HG03521 (cell line): ENCODE measurements at regions not wholly inside any gene's neighbourhood (a gene's known extent, or its start where the extent isn't known, plus 50 kb on each side); places are given as distances from the start of the nearest gene placed in this dataset.
"Not testable (repeated sequence)": the region's sequence is repeated elsewhere in the genome, so short reads cannot be mapped to it uniquely, and the experiment has no call there.

Experiments used
- ATAC-seq: cut with Tn5 transposase; IDR thresholded peaks from one replicate; pipeline ENCODE4 v1.9.1; 2021; ENCODE audit warnings: mild to moderate bottlenecking, moderate library complexity; ENCODE audit not compliant: unreplicated experiment

- ATAC-seq: no peak
Observed at GRCh38 chr6:144667532-144668503, 382.7 kb downstream of the UTRN start.

GRCh38 chr6:144670259-144670658 is 385.1 kb downstream of the UTRN start:
- not testable (repeated sequence) for ATAC-seq

GRCh38 chr6:144673807-144674206 is 388.7 kb downstream of the UTRN start:
- ATAC-seq: no peak

DNA sequence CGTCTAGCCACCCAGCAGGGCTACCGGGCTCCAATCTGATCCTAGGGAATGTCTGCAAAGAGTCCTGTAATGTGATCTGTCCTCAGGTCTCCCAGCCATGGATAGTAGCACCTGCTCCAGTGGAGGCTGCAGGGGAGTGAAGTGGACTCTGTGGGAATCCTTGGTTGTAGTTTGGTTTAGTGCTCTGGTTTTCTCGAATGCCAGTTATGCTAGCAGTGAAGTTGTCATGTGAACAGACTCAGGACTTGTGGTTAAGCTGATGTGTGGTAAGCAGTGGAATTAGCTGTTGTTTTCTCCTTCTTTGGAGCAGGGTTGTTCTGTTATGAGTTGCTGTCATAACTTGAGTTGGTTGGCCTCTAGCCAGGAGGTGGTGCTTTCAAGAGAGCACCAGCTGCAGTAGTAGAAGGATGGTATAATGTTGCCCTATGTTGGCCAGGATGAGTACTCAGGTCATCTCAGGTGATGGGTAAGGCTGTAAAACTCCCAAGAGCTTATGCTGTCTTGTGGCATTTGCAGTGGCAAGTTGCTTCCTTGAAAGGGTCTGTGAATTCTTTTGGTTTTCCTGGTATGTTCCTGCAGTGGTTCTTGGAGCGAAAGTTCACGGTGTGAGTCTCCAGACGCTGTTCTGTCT is 390.2 kb downstream of the UTRN start:
- ATAC-seq: no peak

- ATAC-seq: not testable (repeated sequence)
Observed at GRCh38 chr6:144676310-144676709, 391.2 kb downstream of the UTRN start.

GRCh38 chr6:144677263-144677662 is 392.1 kb downstream of the UTRN start:
- ATAC-seq: not testable (repeated sequence)

GRCh38 chr6:144678844-144679243 is 393.7 kb downstream of the UTRN start:
- ATAC-seq: no peak

- no peak for ATAC-seq
Observed at GRCh38 chr6:144681334-144681733, 396.2 kb downstream of the UTRN start.

DNA sequence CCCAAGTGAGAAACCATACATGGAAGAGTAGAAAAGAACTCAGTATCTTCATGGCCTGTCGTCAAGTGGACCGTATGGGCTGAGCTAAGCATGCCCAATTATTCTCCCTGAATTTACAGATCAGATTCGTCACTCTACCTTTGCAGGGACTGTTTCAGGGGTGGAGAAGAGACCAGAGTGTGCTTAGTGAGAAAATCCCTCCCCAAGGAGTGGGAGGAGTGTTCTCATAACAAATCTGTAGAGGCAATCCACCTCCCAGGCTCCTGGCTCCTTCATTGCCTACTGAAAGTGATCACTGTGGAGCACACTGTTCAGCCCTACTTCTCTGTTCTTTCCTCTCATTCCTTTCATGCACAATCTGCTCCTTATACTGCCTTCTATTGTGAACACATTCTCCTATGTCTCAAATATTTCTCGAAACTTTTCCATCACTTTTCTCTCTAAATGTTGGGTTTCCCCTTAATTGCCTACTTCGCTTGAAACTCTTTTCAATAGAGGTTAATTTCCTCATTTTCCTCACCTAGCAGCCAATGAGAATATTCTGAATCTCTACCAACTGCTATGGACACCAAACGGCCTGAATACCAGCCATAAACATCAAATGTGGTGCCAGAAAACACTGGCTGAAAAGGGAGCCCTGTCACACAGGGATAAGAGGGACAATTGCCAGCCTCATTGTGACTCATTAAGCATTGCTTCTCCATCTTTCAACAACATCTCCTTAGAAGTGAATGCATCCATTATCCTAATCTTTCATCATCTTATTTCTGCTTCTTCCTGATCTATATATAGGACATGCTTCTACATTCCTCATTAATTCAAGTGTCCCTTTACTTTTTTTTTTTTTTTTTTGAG is 398.3 kb downstream of the UTRN start:
- no peak for ATAC-seq

DNA sequence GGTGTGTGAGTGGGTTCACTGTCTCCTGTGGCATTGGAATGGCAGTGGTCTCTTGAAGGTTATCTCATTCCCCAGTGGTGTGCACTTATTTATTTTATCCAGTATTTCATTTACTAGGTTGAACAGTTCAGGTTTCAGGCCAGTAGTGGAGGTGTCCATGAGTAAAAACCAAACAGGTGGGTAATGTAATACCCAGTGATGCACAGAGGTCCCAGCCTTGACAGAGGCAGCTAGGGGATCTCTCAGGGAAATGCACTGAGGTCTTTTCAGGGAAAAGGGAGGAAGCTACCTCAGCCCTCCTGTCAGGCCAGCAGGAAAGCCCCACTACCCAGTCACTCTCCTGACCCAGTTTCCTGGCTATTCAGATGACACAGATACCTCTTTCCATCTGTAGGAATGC is 403.6 kb downstream of the UTRN start:
- ATAC-seq: no peak

DNA sequence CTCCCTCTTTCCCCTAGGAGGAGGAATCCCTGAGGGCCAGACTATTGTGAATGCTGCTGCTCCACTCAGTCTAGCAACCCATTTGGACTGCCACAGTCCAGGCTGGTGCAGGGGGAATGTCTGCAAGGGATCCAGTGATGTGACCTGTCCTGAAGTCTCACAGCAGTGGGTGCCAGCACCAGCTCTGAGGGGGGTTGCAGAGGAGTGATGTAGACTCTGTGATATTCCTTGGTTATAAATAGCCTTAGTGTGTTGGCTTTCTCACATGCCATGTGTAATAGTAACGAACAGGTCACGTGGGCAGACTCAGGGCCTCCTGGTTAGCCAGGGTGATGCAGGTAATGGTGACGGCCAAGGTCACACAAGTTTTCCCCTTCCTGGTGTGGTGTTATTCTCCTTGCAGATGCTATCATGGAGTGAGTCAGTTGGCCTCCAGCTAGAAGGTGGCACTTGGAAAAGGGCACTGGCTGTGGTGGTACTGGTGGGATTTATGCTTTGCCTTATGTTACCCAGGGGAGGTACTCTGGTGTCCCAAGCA is 404.4 kb downstream of the UTRN start:
- ATAC-seq: no peak

GRCh38 chr6:144690133-144690532 is 405.0 kb downstream of the UTRN start:
- ATAC-seq: no peak

GRCh38 chr6:144690666-144691065 is 405.5 kb downstream of the UTRN start:
- ATAC-seq: no peak

DNA sequence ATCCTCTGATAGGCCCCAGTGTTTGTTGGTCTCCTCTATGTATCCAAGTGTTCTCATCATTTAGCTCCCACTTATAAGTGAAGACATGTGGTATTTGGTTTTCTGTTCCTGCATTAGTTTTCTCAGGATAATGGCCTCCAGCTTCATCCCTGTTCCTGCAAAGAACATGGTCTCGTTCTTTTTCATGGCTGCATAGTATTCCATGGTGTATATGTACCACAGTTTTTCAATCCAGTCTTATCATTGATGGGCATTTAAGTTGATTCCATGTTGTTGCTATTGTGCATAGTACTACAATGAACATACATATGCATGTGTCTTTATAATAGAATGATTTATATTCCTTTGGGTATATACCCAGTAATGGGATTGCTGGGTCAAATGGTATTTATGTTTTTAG is 406.9 kb downstream of the UTRN start:
- ATAC-seq: not testable (repeated sequence)

DNA sequence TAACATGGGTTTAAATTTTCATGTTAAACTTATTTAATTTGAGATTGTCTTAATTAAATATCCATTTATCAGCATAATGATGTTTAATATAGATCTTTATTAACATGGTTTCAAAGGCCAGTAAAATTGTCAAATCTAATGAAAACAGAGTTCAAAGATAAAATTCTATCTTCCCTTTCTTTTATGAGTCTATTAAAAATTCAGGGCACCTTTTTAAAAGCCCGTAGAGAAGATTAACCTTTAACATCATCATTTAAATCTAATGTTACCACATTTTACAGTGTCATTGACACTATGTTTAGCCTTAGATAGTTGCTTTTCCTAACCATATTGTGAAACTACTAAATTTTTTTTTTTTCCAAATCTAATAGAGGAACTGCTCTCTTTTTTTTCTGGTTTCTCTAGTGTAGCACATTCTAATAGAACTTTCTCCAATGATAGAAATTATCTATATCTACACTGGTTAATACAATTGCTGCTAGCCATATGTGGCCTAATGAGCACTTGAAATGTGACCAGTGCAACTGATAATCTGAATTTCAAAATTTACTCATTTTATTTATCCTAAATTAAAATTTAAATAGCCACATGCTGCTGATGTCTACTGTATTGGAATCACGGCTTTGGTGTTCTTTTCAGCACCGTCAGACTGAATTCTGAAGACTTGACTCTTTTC is 410.9 kb downstream of the UTRN start:
- no peak for ATAC-seq

GRCh38 chr6:144696610-144697368 is 411.7 kb downstream of the UTRN start:
- ATAC-seq: no peak

- no peak for ATAC-seq
Observed at GRCh38 chr6:144697369-144697760, 412.2 kb downstream of the UTRN start.

DNA sequence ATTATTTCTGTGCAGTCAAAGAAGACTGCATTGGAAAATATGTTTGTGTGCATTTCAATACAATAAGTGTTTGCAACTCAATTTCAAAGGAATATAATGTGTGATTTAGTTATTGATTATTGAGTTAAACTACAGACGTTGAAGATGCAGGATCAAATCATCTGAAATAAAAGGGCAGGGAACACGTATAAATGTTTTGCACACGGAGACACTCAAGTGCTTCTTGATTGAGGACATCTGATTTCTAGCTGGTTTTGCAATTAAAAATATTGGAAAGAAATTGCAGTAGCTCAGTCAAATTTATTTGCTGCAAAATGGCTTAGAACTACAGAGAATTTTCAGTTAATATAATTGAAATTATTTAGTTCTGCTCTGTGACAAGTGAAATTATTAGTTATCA is 412.7 kb downstream of the UTRN start:
- no peak for ATAC-seq

GRCh38 chr6:144702781-144703180 is 417.6 kb downstream of the UTRN start:
- ATAC-seq: no peak

DNA sequence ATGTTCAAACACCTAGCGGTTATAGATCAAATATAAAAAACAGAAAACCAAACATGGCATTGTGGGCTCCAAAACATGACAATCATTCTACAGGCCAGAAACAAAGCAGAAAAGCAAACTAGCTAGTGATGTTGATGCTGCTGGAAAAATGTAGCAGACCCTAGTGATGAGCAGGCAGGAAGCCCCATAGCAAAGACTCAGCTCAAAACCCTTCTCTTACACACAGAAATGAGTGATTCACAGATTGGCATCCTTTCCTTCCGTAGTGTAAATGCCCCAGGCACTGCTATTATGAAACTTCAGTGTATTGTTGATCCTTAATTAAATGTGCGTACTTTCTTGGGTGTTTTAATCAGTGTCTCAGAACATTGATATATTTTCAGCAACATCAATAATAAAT is 425.1 kb downstream of the UTRN start:
- ATAC-seq: no peak
